Uterus (tissue), 3 donors: ENCODE measurements at regions not wholly inside any gene's neighbourhood (a gene's known extent, or its start where the extent isn't known, plus 50 kb on each side); places are given as distances from the start of the nearest gene placed in this dataset.

Experiments used
- DNase-seq, 2 donors: peaks; one replicate each; pipeline ENCODE4 v3.0.0-alpha.2; 2019 to 2020
- H3K27ac ChIP-seq, 2 donors: fragments of 200-600 bp; sonication (generic); 1 replicate in 1 of 2; 2 replicates in 1 of 2; pipeline ENCODE4 v1.5.1; 2016 to 2018
- H3K27me3 ChIP-seq, 2 donors: fragments of 200-600 bp; sonication (generic); one replicate each; pipeline ENCODE4 v1.5.1; 2018 to 2019; ENCODE audit warnings: control low read depth in 1 of 2
- H3K36me3 ChIP-seq, 2 donors: fragments of 200-600 bp; sonication (generic); one replicate each; pipeline ENCODE4 v1.5.1; 2019; ENCODE audit warnings: control low read depth in 1 of 2
- H3K4me1 ChIP-seq, 2 donors: fragments of 200-600 bp; sonication (generic); one replicate each; pipeline ENCODE4 v1.5.1; 2018 to 2019; ENCODE audit warnings: control low read depth in 1 of 2
- H3K4me3 ChIP-seq, 2 donors: fragments of 200-600 bp; sonication (generic); 1 replicate in 1 of 2; 2 replicates in 1 of 2; pipeline ENCODE4 v1.5.1; 2018 to 2019; ENCODE audit warnings: mild to moderate bottlenecking in 1 of 2
- H3K9me3 ChIP-seq, 2 donors: fragments of 200-600 bp; sonication (generic); one replicate each; pipeline ENCODE4 v1.5.1; 2019; ENCODE audit warnings: control low read depth in 1 of 2
- POLR2A ChIP-seq, 2 donors: fragments of 450-650 bp; IDR thresholded peaks; one replicate each; pipeline ENCODE4 v1.6.1; 2016; ENCODE audit warnings: antibody characterized with exemption in 2 of 2, mild to moderate bottlenecking in 1 of 2, moderate library complexity in 1 of 2
- intact Hi-C: fragments of 100-400 bp; cut with DNase I; formaldehyde crosslinking; loops from one replicate; pipeline ENCODE4 v1.15.1; 2023; ENCODE audit warnings: low total_unique reads
- TF ChIP-seq, protein P1 (sequence below), 4 experiments: fragments of 200-600 bp in 2 of 4; fragments of 450-650 bp in 2 of 4; sonication (generic) in 2 of 4; IDR thresholded peaks; one replicate each; pipeline ENCODE4 v1.5.1; 2016 to 2019; ENCODE audit warnings: antibody characterized with exemption in 4 of 4, mild to moderate bottlenecking in 2 of 4, moderate library complexity in 1 of 4
- donor health status: DM: yes; HTN: yes; CAD: no.

DNA sequence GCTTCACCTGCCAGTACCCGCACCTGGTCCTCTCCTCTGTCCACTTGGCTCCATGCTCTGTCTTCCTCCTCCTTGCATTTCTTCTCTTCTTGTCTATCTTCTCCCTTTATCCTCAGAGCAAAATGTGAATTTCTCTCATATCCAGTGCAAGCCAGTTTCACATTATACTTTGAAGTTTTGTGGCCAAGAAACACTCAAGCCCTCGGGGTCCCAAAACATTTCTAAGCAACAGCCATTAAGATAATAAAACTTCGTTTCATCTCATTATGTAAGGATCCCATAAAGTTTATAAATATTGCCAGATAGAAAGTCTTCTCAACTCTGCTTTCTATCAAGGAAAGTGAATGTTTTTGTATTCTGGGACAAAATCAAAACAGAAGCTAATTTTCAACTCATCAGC lies 178.8 kb downstream of the SNX18 start:
- peaks cover 2 to 7% of the 10 kb centered on the region in 2 donors for H3K4me1 ChIP-seq
- no peaks in the 10 kb centered on the region for H3K36me3 ChIP-seq
- no peak for TF ChIP-seq POLR2A (IDR thresholded peaks at IDR 0.05)
- TF ChIP-seq, protein P1, sequence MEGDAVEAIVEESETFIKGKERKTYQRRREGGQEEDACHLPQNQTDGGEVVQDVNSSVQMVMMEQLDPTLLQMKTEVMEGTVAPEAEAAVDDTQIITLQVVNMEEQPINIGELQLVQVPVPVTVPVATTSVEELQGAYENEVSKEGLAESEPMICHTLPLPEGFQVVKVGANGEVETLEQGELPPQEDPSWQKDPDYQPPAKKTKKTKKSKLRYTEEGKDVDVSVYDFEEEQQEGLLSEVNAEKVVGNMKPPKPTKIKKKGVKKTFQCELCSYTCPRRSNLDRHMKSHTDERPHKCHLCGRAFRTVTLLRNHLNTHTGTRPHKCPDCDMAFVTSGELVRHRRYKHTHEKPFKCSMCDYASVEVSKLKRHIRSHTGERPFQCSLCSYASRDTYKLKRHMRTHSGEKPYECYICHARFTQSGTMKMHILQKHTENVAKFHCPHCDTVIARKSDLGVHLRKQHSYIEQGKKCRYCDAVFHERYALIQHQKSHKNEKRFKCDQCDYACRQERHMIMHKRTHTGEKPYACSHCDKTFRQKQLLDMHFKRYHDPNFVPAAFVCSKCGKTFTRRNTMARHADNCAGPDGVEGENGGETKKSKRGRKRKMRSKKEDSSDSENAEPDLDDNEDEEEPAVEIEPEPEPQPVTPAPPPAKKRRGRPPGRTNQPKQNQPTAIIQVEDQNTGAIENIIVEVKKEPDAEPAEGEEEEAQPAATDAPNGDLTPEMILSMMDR (IDR thresholded peaks at IDR 0.05) = no peak
- no peak overlapping the region for H3K27ac ChIP-seq
- no peaks in the 10 kb centered on the region for H3K27me3 ChIP-seq
- intact Hi-C loops = no loop called here
- no peak for DNase-seq
- no peaks in the 10 kb centered on the region for H3K9me3 ChIP-seq
- no peak overlapping the region for H3K4me3 ChIP-seq

DNA sequence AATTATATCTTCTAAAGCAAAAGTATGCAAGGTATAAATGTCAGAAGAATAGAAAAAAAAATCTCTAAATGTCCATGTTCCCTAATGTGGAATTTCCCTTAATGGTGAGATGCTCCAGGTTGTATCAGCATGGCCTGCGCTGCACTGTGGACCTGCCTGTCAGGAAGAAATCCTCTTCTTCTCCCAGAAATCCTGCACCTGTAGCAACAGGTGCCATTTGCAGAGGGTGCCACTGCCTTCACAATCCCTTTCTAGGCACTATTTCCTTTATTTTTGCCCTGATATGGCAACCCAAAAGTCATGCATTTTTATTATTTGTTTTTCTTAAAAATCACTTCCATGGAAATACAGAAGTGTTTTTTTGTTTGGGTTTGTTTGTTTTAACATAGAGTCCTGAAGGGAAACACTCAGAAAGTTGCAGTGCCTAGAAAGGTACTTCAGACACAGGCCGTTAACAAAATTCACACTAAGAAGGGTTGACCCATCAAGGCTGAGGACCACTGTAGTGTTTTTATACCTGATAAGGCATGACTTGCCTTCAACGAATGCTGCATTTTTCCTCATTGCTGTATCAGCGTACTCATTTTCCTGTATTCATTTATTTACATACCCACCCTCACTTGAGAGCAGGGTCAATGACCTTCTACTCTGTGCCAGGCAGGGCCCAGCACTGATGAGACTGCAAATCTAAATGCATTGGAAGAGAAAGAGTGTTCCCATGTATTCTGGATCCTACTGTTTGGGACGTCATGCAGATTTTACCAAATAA lies 177.8 kb downstream of the SNX18 start:
- intact Hi-C loops = no loop called here
- Histone ChIP-seq H3K4me1 (peaks cover 0 to 7% of the 10 kb centered on the region in 2 donors), H3K4me3 (no peak overlapping the region), H3K27ac (no peak overlapping the region), H3K27me3 (no peaks in the 10 kb centered on the region), H3K9me3 (no peaks in the 10 kb centered on the region), H3K36me3 (no peaks in the 10 kb centered on the region)
- TF ChIP-seq, protein P1 (IDR thresholded peaks at IDR 0.05) = no peak
- no peak for TF ChIP-seq POLR2A (IDR thresholded peaks at IDR 0.05)
- DNase-seq = no peak

DNA sequence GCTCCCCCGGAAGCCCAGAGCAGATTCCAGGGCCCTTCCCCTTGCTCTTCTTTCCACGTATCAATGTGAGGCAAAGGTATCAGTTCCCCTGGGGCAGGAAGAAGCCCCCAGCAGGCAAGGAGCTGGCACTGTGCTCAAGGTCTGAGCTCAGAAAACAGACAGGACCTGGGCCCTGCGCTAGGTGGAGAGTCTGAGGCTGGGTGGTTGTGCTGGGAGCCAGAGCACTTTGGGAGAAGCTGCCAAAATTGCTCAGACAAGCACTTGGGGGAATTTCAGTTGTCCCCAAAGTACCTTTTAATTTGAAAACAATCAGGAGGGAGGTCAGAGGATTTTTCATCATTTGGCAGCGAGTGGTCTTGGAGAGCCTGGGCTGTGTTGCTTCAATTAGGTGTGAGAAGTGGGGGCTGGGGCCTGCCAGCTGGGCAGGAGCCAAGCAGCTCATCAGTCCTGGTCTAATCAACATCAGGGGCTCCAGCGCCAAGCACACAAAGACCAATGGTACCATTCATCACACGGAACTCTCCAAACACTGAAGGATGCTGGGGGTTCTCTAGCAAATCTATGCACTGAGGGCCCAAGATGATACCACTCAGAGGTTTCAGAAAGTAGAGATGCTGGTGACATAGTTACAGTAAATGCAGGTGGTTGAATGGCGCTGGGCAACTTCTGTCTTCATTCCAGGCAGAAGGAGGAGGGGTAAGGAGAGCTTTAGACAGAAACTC lies 176.5 kb downstream of the SNX18 start:
- Histone ChIP-seq H3K27ac (no peak overlapping the region), H3K36me3 (no peaks in the 10 kb centered on the region), H3K9me3 (no peaks in the 10 kb centered on the region), H3K27me3 (no peaks in the 10 kb centered on the region), H3K4me1 (peaks cover 0 to 7% of the 10 kb centered on the region in 2 donors), H3K4me3 (no peak overlapping the region)
- DNase-seq = no peak
- intact Hi-C loops = no loop called here
- TF ChIP-seq, protein P1 (IDR thresholded peaks at IDR 0.05) = no peak
- TF ChIP-seq POLR2A (IDR thresholded peaks at IDR 0.05) = no peak

DNA sequence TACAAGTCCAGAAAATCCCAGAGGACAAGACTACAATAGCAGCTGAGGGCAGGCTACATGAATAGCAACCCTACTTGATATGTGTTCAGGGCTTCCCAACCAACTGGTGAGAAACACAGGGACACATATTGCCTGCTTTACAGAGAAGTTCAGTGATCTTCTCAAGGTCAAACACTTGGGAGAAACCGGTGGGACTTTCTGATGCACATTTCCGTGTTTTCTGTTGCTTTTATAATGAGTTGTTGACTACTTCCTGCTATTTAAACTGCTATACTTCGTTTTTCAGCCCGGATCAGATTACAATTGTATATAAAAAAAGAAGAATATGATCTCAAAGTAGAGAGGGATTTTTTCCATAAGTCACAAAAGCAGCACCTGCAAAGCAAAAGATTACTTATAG lies 175.1 kb downstream of the SNX18 start:
- intact Hi-C loops = no loop called here
- peaks cover 0 to 7% of the 10 kb centered on the region in 2 donors for H3K4me1 ChIP-seq
- DNase-seq = no peak
- H3K27ac ChIP-seq = no peak overlapping the region
- no peaks in the 10 kb centered on the region for H3K27me3 ChIP-seq
- H3K36me3 ChIP-seq = no peaks in the 10 kb centered on the region
- H3K4me3 ChIP-seq = no peak overlapping the region
- TF ChIP-seq, protein P1 (IDR thresholded peaks at IDR 0.05) = no peak
- TF ChIP-seq POLR2A (IDR thresholded peaks at IDR 0.05) = no peak
- no peaks in the 10 kb centered on the region for H3K9me3 ChIP-seq

DNA sequence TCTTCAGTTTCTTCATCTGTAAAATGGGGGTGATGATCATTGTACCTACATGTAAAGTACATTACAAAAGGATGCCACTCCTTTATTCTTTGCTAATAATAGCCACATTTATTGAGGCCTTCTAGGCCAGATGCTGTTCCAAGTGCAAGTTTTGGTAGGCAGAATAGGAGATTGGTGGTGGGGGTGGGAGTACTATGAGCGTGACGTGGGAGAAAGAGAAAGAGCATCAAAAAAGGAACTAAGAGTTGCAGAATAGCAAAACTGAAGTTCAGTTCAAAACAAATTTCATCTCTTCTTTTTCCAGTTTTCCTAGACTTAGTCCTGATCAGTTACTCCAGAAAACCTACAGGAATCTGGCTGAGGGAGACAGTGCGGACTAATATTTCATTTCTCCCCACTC lies 174.1 kb downstream of the SNX18 start:
- intact Hi-C loops = no loop called here
- H3K27me3 ChIP-seq = no peaks in the 10 kb centered on the region
- TF ChIP-seq POLR2A (IDR thresholded peaks at IDR 0.05) = no peak
- TF ChIP-seq, protein P1 (IDR thresholded peaks at IDR 0.05) = no peak
- no peaks in the 10 kb centered on the region for H3K9me3 ChIP-seq
- no peak for DNase-seq
- no peaks in the 10 kb centered on the region for H3K36me3 ChIP-seq
- no peak overlapping the region for H3K4me3 ChIP-seq
- H3K4me1 ChIP-seq = peaks cover 0 to 5% of the 10 kb centered on the region in 2 donors
- H3K27ac ChIP-seq = no peak overlapping the region
